H7 (cell line): ENCODE measurements at regions not wholly inside any gene's neighbourhood (a gene's known extent, or its start where the extent isn't known, plus 50 kb on each side); places are given as distances from the start of the nearest gene placed in this dataset.
A peak's percentile ranks its signal among the peaks of the same experiment; 100 is the strongest.

Source experiments
- DNase-seq: peaks from one replicate; pipeline ENCODE4 v3.0.0; 2012
- H3K27me3 ChIP-seq: 2 replicates; pipeline ENCODE4 v1.6.0; 2011; ENCODE audit warnings: mild to moderate bottlenecking, low read length; ENCODE audit not compliant: control insufficient read depth, insufficient read depth
- H3K36me3 ChIP-seq: replicated peaks from 2 replicates; pipeline ENCODE4 v1.5.1; 2011; ENCODE audit warnings: low read length; ENCODE audit not compliant: control insufficient read depth, insufficient read depth
- H3K4me3 ChIP-seq: 2 replicates; pipeline ENCODE4 v1.5.1; 2011; ENCODE audit warnings: low read depth, mild to moderate bottlenecking, control low read depth, low read length, moderate library complexity; ENCODE audit not compliant: insufficient read depth

DNA sequence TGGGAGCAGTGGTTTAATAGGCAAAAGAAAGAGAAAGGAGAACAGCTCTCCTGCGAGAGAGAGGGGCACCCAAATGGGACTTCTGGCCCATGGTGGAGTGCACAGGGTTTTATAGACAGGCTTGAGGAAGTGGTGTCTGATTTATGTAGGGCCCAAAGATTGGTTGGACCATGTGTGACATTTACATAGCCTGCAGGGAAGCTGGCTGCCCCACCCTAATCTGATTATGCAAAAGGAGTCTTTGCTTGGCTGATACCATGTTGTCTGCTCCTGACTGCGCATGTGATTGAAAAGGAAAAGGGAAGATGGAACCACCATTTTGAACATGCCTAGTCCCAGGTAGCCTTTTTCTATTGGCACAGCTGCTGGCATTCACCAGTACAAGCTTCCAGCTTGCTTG lies 100.0 kb upstream of the DIPK2B start:
- H3K4me3 ChIP-seq: no peak overlapping the region
- no peak for DNase-seq
- H3K27me3 ChIP-seq: no peaks in the 10 kb centered on the region
- no peaks in the 10 kb centered on the region for H3K36me3 ChIP-seq

DNA sequence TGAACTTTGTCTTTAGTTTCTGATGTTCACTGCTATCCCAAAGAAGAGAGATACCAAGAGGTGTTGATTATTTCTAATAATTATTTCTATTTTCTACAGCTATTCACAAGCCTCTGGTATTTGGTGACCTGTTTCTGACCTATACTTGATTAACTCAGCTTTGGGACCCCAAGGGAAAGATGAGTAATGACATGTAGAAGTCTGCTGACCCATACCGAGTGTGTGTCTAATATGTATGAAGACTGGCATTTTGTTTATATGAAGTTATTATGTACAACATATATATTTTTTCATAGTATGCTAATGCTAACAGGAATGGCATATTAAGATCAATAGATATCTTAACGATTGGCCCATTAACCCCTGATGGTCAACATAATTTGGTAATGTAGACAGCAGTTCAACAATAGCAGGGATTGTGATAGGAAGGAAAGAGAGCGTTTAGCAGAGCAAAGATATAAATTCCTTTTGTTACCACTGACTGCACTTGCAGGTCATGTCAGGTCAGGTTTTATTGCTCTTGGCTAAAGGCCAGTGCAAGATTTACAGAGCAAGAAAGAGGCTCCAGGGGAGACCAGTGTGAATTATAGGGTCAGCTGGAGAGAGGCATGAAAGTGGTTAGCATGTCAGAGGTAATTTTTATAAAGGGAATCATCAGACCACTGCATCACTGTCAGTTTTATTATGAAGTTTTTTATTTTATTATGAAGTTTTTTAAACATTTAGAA lies 94.7 kb upstream of the DIPK2B start:
- H3K4me3 ChIP-seq: no peak overlapping the region
- H3K27me3 ChIP-seq: no peaks in the 10 kb centered on the region
- no peaks in the 10 kb centered on the region for H3K36me3 ChIP-seq
- no peak for DNase-seq

DNA sequence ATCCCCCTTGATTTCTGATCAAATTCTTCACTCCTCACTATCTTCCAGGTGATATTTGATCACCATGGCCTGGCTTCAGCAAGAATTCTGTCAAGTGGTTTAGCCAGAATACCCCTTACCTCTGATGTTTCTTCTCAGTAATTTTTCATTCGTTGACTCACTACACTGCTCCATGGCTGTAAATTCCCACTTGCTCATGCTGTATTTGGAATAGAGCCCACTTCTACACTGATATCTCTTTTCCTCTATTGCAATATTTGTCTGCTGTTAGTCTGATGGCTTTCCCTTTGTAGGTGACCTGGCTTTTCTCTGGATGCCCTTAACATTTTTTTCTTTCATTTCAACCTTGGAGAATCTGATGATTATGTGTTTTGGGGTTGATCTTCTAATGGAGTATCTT lies 73.9 kb upstream of the DIPK2B start:
- Histone ChIP-seq H3K4me3 (no peak overlapping the region), H3K36me3 (no peaks in the 10 kb centered on the region), H3K27me3 (no peaks in the 10 kb centered on the region)
- DNase-seq: no peak

DNA sequence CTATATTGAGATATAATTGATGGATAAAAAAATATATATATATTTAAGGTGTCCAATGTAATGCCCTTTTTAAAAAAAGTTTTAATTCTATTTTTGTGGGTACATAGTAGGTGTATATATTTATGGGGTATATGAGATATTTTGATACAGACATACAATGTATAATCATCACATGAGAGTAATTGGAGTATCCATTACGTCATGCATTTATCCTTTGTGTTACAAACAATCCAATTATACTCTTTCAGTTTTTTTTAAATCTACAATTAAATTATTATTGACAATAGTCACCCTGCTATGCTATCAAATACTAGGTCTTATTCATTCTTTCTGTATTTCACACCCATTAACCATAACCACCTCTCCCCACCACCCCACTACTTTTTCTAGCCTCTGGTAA lies 66.3 kb upstream of the DIPK2B start:
- no peak for DNase-seq
- Histone ChIP-seq H3K27me3 (no peaks in the 10 kb centered on the region), H3K4me3 (no peak overlapping the region), H3K36me3 (no peaks in the 10 kb centered on the region)

DNA sequence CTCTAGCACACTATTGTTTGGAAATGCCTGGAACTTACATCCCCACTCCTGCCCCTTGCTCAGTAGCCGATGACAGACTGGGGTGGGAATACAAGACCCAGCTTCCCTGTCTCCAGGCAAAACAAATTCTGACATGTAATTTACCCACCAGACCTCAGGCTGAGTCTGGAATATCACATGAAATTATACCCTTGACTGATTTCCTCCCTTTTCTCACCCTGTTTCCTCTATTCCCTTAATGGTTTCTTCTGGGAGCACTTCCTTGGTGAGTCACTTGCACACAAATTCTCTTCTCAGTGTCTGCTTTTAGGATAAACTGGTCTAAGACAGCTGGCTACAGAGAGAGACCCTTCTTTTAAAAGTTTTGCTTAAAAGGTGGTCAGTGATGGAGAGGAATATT lies 65.8 kb upstream of the DIPK2B start:
- Histone ChIP-seq H3K4me3 (no peak overlapping the region), H3K36me3 (no peaks in the 10 kb centered on the region), H3K27me3 (no peaks in the 10 kb centered on the region)
- DNase-seq: no peak

DNA sequence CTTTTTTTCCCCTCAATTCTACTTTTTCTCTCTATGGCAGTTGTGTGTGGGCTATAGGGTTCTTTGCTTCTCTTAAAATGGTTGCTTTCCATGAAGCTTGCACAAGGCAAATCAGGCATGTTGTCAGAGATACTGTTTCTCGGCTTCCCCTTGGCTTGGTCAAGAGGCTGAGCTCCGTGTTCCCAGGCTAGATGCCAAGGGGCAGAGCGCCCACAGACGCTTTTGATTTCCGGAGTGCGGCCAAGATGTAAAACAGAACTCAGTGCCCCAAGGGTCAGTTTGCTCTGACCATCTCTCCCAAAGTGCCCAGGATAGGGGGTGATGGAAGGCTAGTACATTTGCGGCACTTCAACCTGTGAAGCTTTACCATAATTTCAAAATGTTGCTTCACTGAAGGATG lies 64.2 kb upstream of the DIPK2B start:
- no peak for DNase-seq
- H3K36me3 ChIP-seq: no peaks in the 10 kb centered on the region

DNA sequence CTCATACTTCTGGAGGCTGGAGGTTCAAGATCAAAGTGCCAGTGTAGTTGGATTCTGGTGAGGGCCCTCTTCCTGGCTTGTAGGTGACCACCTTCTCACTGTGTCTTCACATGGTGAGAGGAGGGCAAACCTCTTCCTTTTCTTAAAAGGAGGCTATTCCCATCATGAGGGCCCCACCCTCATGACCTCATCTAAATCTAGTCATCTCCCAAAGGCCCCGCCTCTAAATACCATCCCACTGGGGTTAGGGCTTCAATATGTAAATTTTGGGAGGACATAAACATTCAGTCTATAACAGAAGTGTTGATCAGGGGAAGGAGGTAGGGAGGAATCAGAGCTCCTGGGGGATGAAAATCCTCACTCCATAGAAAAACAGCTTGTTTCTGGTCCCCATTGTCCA lies 60.8 kb upstream of the DIPK2B start:
- no peak for DNase-seq
- Histone ChIP-seq H3K36me3 (no peaks in the 10 kb centered on the region), H3K27me3 (no peaks in the 10 kb centered on the region), H3K4me3 (no peak overlapping the region)

More for the DNA sequence above, 64.2 kb upstream of the DIPK2B start:
- no peak overlapping the region for H3K4me3 ChIP-seq
- H3K27me3 ChIP-seq: no peaks in the 10 kb centered on the region

DNA sequence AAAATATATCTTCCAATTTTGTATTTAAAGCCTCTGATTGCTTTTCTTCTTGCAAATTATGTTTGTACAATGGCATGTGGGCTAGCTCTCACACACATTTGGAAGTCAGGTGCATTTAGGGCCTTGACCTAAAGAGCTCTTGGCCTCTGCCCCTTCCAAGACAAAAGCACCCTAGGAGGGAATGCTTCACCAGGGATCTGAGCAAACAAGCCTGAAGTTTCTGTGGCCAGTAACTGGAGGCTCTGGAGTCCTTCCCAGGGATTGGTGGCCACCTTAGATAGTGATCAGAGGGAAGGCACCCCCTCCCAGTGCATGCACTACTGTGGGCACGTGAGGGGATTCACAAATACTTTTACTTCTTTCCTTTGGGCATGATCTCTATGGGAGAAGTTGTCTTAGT lies 60.3 kb upstream of the DIPK2B start:
- Histone ChIP-seq H3K4me3 (no peak overlapping the region), H3K27me3 (no peaks in the 10 kb centered on the region), H3K36me3 (no peaks in the 10 kb centered on the region)

DNA sequence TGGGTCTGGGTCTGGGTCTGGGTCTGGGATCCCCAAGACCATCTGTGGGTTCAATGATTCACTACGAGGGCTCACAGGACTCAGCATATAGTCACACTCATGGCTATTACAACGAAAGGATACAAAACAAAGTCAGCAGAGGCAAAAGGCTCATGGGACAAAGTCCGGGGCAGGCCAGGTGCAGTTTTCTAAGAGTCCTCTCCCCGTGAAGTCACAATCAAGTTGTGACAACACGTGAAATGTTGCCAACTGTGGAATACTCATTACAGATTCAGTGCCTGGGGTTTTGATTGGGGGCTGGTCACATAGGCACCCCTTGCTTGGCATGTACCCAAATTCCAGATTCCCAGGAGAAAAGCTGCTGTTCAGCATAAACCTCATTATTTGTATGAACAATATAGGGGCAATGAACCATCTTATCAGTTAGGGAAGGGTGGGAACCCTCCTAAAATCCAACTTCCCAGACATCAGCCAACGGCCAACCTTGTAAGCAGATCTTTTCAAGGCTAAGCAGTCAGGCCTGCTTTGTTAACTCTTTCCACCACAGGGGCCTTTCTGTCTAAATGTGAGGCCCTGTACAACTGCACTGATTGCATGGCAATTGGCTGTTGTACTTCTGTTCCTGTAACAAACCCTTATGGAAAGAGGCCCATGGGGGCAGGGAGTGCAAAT lies 58.2 kb upstream of the DIPK2B start:
- no peak for DNase-seq
- H3K27me3 ChIP-seq: no peaks in the 10 kb centered on the region
- no peak overlapping the region for H3K4me3 ChIP-seq
- no peaks in the 10 kb centered on the region for H3K36me3 ChIP-seq

More for the DNA sequence above, 60.3 kb upstream of the DIPK2B start:
- DNase-seq: peak; percentile 22
